GM18951 (cell line): ENCODE measurements at regions not wholly inside any gene's neighbourhood (a gene's known extent, or its start where the extent isn't known, plus 50 kb on each side); places are given as distances from the start of the nearest gene placed in this dataset.

Source experiments
- POLR2A ChIP-seq: IDR thresholded peaks from 4 replicates; pipeline ENCODE4 v1.6.1; 2011; ENCODE audit warnings: mild to moderate bottlenecking; ENCODE audit not compliant: insufficient read length, insufficient read depth; ENCODE audit errors: extremely low read depth
- in situ Hi-C: fragments of 300-500 bp; cut with MboI; formaldehyde crosslinking; loops from one replicate; pipeline ENCODE4 v1.12.0; 2022; ENCODE audit warnings: low sequenced_read_pairs, mixed read lengths, inconsistent platforms; ENCODE audit not compliant: unreplicated experiment

- no peak for TF ChIP-seq POLR2A
- in situ Hi-C loops = no loop called here
Measured at GRCh38 chr21:38988509-38989378, 183.0 kb downstream of the ETS2 start.

- in situ Hi-C loops = no loop called here
- no peak for TF ChIP-seq POLR2A
Measured at GRCh38 chr21:38987633-38988508, 182.1 kb downstream of the ETS2 start.

GRCh38 chr21:38986806-38987632, 181.3 kb downstream of the ETS2 start:
- in situ Hi-C loops = no loop called here

GRCh38 chr21:38986406-38986805, 180.7 kb downstream of the ETS2 start:
- TF ChIP-seq POLR2A = no peak
- in situ Hi-C loops = no loop called here

More at GRCh38 chr21:38986806-38987632, 181.3 kb downstream of the ETS2 start:
- TF ChIP-seq POLR2A = no peak

- TF ChIP-seq POLR2A = no peak
- in situ Hi-C loops = no loop called here
Measured at GRCh38 chr21:38985568-38986378, 180.0 kb downstream of the ETS2 start.

GRCh38 chr21:38984982-38985567, 179.3 kb downstream of the ETS2 start:
- in situ Hi-C loops = no loop called here
- TF ChIP-seq POLR2A = no peak

- in situ Hi-C loops = no loop called here
- no peak for TF ChIP-seq POLR2A
Measured at GRCh38 chr21:38984568-38984967, 178.8 kb downstream of the ETS2 start.

GRCh38 chr21:38983560-38983959, 177.8 kb downstream of the ETS2 start:
- in situ Hi-C loops = no loop called here
- TF ChIP-seq POLR2A = no peak

- in situ Hi-C loops = no loop called here
- TF ChIP-seq POLR2A = no peak
Measured at GRCh38 chr21:38982804-38983203, 177.1 kb downstream of the ETS2 start.

GRCh38 chr21:38982096-38982495, 176.4 kb downstream of the ETS2 start:
- in situ Hi-C loops = no loop called here
- TF ChIP-seq POLR2A = no peak

GRCh38 chr21:38980416-38981313, 174.9 kb downstream of the ETS2 start:
- in situ Hi-C loops = no loop called here
- no peak for TF ChIP-seq POLR2A
